ENCODE measurements at regions not wholly inside any gene's neighbourhood (a gene's known extent, or its start where the extent isn't known, plus 50 kb on each side); places are given as distances from the start of the nearest gene placed in this dataset.

DNA sequence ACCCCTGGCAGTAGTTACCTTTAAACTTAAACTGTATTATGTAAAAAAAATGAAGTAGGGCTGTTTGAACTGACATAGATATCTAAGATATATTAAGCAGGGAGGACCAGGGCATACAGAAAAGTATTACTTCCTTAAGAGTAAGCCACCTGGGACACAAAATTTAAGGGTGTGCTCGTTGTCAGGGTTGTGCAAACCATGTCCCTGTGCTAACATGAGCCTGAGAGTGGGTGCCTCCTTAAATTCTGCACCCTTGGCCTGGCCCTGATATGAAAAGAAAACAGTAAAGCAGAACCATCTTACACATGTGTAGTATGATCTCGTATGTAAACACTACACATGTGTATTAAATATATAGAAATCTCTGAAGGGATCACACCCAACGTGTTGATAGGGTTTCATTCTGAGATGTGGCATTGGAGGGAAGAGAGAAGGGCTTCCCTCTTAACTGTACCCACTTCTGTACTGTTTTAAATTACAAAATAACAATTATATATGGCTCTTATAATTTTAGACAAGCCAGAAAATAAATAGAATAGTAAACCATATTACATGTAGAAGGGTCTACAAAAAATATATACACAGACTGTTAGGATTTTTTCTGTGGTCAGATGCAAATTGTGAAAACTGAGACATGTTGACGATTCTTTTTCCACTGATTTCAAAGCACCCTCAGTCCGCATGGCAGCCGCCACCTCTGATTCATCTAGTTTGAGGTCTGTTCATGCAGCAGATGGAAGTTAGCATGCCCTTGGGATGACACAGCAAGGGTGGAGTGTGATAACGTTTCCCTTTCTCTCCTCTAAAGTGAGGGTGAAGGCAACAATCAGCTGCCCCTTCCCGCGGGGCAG is 400.8 kb upstream of the PROK2 start:
- DNase-seq (ENCODE audit: low read depth in 2 of 2) = no peak

DNA sequence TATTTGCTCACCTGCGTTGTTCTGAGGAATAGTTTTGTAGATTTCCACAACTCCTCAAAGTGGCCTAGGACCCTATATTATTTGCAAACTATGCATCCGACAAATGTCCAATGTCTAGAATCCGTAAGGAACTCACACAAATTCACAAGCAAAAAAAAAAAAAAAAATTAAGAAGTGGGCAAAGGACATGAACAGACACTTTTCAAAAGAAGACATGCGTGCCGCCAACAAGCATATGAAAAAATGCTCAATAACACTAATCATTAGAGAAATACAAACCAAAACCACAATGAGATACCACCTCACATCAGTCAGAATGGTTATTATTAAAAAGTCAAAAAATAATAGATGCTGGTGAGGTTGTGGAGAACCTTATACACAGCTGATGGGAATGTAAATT is 398.5 kb upstream of the PROK2 start:
- DNase-seq (ENCODE audit: low read depth in 2 of 2) = no peak

DNA sequence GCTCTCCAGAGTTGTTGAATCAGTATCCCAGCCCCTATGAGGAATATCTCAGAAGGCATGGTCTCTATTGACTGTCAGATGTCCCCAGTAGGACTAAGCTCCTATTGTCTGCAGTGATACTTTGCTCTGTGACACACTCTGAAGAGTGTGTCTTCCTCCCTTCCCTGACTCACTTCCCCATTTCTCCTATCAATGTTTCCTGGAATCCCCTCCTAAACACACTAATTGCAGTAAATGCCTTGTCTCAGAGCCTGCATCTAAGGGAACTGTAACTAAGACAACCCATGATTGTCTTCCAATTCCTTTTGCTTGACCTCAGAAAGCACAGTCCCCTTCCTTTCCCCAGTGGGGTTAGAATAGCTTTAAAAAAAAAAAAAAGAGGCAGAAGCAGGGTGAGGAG is 397.3 kb upstream of the PROK2 start:
- DNase-seq (ENCODE audit: low read depth in 2 of 2) = no peak

DNA sequence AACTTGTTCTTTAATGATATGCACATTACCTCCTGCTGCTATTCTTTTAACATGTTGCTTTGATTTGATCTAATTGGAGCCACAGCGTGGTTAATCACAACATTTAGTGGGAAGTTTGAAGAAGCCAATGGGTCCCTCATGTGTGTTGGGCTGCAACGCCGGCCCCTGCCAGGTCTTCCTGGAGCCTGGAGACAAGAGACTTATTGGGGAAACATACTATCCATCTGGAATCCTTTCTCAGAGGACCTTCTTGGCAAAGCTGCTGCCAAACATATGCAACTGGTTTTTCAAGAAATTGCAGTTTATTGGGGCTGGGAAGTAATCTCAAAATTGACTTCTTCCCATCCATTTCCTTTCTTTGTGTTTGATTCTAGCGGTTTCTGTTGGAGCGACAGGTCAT is 396.3 kb upstream of the PROK2 start:
- no peak for DNase-seq (ENCODE audit: low read depth in 2 of 2)

DNA sequence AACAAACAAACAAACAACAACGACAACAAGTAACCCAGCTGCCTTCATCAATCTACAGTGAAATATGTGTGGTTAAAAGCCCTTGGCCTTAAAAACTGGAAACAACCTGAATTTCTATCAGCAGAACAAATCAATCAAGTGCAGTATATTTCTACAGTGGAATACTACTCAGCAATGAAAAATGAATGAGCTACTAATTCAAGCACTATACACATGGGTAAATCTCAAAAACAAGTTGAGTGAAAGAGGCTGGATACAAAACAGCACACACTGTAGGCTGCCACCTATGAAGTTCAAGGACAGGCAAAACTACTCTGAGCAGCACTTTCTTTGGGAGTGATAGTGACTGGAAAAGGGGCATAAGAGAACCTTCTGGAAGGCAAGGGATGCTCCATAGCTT is 395.5 kb upstream of the PROK2 start:
- no peak for DNase-seq (ENCODE audit: low read depth in 2 of 2)

DNA sequence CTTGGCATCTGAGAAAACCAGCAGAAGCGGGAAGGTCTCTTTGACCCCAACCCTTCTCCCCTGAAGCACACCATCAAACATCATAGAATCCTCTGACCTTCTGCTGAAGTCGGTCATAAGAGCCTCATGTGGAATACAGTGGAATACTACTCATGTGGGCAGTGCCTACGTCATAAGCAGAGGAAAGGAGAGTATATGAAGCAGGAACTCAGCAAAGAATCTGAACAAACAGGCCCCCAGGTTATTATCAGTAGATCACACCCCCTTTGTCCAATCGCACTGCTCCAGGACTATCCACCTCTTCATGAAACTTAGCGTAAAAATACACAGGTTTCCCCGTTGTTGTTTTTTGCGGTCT is 394.1 kb upstream of the PROK2 start:
- no peak for DNase-seq (ENCODE audit: low read depth in 2 of 2)

DNA sequence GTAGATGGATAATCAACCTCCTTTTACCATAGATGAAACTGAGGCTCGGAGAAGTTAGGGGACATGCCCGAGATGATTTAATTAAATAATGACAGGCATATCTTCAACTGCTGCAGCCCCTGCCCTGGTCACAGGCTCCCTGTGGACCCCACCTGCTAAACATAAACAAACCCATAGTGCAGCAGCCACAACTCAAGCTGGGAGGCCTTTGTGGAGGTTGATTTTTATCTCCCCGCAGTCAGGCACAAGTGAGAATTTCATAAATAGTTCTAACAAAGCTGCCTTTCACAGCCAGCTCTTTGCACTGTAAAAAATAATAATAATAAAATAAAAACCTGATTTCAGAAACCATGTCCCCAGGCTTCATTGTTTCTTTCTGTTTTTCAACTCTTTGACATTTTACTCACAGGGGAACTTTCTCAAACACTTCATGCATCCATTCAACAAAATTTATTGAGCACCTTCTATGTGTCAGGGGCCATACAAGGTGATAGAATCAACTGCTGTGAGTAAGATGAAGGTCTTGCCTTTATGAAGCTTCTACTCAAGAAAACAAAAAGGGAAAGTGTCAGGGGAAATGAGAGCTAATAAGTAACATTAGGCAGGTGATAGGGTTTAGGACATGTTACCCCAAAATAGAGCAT is 393.6 kb upstream of the PROK2 start:
- DNase-seq (ENCODE audit: low read depth in 2 of 2) = no peak

DNA sequence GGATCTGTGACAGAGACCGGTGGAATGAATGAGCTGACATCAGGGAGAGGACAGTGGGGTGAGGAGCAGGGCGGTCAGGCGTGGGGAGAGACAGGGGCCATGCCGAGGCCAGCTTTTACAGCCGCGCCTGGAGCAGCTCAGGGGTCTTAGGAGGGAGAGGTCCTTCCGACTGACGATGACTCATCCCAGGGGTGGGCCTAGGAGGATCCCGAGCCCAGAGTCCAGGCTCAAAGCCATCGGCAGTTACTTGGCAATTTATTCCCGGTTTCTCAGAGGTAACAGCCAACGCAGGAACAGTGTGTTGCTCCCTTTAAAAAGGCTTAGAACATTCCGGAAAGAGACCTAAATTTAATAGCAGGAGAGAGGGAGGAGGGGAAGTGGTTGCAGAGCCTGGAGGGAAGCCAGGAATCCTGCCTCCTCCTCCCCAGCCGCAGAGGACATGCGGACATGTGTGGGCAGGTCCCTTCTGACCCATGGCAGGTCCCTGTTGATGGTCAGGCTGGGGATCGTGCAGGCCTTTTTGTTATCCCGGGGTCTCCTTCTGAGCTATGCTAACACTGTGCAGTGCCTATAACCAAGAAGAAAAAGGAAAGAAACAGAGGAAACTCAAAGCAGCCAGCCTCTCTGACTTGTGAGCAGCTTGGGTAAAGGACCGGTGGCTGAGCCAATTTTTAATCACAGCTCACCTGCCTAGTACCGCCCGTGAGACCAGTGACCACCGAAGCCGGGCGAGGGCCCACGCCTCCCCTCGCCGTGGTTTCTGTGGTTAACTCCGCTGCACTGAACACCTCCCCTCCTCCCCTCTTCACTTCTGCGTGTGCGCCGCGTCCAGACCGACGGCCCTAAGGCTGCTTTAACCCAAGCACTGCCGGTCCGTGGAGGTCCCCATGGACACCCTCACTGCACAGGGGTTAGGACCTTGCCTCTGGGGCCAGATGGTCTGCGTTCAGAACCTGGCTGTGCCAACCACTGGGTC is 392.4 kb upstream of the PROK2 start:
- no peak for DNase-seq (ENCODE audit: low read depth in 2 of 2)

DNA sequence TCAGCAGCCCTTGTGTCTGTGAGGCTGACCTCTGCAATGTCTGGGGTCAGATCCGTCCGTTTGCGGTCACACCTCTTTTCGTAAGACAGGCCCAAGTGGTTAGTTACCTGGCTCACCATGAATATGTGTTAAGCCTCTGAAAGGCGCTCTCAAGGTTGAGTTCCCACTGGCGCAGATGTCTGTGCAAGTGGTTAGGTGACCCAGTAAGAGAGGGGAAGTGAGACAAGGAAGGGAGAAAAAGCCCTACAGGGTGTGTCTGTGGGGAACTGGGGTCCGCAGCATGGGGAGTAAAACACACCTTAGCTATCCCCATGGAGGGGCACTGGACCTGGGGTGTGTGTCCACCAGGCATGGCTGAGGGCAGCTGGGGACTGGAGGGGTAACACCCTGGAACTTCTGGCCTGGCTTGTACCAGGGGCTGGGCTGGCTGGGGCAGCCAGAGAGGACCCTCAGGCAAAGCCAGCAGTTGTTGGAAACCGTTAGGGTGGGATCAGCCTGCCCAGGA is 391.6 kb upstream of the PROK2 start:
- no peak for DNase-seq (ENCODE audit: low read depth in 2 of 2)

DNA sequence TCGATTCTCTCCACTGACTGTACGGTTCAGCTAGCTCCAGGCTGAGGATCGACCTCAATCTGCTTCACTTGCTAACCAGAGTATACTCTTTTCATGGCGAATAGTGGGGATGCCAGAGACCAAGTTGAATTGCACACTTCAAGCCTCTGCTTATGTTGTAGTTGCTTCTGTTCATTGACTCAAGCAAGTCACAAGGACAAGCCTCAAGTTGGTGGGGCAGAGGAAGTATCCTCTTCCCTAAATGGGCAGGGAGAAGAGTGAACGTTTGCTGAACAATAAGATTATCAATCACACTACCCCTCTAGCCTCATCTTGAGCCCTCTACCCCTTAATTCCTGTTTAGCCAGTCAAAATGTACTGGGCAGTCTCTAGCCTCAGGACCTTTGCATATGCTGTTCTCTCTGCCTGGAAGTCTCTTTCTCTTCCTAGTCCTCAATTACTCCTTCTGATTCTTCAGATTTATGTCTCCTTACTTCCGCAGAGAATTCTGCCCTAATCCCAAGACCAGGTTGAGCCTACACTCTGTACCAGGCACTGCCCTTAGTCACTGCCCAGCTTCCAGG is 390.4 kb upstream of the PROK2 start:
- DNase-seq (ENCODE audit: low read depth in 2 of 2) = no peak

DNA sequence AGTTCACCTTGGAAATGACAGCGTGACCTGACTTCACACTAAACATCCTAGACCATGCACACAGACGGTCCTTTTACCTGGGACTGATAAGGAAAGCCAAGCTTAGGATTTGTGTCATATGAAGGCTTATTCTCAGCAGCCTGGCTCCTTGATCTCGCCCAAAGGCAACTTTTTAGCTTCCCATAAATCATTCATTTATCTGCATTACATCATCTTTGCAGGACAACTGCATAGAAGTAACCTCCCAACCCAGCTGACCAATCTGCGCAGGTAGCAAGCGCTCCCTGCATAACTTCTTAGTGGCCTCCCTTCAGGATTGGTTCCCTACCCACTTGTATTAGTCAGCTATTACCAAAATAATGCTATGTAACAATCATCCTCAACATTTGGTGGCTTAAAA is 389.9 kb upstream of the PROK2 start:
- DNase-seq (ENCODE audit: low read depth in 2 of 2) = no peak

DNA sequence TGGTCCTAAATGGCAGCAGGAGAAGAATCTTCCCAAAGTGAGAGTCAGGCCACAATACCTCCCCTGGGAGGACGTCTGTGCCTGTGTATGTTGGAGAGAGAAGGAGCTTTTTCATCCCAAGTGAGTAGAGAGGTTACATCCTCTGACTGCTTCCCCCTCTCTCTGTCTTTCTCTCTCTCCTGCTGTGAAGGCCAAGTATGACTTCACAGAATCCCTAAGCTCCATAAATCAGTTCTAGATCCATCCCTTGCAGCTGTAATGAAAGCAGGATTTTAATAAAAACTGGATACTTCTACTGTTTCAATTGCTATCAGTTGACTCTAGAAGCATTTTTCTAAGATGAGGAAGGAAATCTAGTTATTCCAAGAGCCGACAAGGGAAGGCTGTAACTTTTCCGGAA is 389.1 kb upstream of the PROK2 start:
- DNase-seq (ENCODE audit: low read depth in 2 of 2) = no peak

DNA sequence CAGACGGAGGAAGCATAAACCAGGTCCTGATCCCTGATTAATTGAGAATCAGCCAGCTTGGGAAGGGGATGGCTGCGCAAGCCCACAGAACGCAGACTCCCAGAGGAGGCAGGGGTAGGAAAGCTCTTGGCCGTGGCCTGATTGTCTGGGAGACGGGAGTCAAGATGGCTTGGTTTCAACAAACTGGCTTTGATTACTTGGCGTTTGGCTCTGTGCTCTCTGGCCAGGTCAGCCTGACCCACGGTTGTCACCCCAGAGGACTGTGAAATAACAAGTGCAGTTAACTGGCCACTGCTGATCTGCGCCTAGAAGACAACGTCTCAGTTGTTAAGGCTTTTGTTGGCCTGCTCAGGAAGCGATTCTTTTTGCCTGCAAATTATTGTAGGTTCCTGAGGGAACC is 387.0 kb upstream of the PROK2 start:
- DNase-seq (ENCODE audit: low read depth in 2 of 2) = no peak

DNA sequence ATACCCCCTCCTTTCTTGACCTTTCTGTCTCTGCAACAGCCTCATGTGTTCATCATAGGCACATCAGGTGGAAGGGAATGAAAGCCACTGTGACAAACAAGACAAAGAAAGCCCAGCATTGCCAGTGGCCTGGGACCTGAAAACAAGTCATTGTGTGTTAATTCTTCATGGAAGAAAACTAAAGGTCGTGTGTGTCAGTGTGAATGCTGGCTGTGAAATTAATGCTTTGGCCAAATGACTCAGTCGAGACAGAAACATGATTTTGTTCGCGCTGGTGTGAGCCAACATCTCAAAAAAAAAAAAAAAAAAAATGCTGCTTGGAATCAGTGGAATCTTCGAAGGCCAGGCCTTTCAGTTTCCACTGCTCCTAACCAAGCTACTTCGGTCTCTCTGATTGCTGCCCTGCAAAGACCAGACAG is 386.5 kb upstream of the PROK2 start:
- DNase-seq (ENCODE audit: low read depth in 2 of 2) = no peak

DNA sequence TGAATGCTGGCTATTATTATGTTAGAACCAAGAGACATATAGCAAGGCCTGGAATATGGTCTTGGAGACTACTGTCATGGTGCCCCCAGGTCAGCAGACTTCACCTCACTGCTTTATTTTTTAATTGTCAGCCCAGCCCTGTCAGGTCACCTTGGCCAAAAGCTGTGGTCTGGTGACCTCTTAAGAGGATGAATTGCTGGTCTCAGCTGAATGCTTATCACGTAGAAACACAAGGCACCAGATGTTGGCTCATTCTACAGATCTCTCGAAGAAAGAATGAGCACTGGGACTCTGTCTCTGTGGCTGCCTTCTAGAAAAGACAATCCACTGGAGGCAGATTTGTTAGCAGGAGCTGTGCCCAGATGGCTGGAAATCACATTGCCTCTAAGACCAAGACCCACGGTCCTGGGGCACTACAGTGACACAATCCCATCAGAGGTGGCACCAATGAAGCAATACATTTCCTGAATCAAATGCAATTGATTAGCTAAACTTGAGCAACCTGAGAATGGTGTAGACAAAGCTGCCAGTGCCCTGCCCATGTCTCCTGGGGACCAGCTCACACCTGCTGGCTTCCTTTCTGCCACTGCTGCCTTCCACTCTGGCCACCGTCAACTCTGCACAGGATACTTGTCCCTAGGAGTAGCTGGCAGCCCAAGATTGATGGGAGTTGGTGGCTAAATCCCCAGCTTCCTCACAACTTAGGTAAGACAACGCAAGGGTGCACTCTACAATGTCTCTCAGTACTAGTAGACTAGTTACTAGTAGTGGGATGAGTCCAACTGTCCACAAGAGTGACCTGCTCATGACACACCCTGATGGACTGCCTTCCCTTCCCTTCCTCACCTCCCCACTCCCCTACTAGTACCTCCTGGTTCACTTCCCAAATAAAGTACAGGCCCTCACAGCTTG is 384.9 kb upstream of the PROK2 start:
- no peak for DNase-seq (ENCODE audit: low read depth in 2 of 2)

DNA sequence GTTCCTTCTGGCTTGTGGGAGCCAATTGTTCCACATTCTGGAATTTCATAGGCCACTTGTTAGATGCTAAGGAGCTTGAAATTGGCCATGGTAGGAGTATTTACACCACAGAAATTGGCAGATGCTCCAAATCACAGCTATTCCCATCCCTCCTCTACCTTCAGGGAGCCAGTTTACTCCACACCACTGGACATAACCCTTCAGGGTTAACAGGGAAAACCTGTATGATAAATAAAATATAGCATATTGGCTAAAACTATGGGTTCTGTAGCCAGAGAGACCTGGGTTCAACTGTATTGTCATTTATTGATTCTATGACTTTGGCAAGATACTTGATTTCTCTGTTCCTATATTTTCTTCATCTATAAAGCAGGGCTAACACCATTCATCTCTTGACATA is 384.2 kb upstream of the PROK2 start:
- no peak for DNase-seq (ENCODE audit: low read depth in 2 of 2)

DNA sequence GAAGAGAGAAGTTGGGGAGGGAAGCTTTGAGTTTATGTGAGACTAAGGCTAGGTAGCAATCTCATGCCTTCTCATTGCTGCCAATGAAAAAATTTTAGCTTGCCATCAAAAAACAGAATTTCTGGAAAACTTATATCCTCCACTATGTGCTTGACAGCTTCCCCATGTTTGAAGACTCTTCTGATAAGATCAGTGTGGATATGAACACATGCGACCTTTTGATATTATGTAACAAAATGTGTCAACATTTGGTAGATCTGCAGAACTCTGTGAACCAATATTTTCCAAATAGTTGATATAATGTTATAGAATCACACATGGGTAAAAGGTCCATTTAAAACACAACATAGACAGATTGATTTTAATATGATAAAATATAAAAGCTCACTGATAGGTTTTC is 380.9 kb upstream of the PROK2 start:
- no peak for DNase-seq (ENCODE audit: low read depth in 2 of 2)

DNA sequence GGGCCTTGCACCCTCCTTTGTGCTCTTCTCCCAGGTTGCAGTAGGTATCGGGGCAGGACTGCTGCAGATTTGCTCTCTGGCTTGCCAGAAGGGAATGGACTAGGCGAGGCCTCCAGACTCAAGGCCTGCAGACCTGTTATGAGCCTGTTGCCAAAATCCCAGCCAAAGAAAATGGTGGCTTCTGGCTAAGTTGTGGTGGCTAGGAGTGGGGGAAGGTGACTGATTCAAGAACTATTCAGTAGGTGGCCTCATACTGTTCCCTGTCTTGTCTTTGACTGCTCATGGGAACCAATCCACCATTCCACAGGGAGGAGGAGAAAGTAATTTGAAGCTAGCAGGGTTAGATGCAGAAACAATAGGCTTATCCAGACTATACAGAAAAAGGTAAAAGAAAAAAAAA is 380.4 kb upstream of the PROK2 start:
- no peak for DNase-seq (ENCODE audit: low read depth in 2 of 2)

DNA sequence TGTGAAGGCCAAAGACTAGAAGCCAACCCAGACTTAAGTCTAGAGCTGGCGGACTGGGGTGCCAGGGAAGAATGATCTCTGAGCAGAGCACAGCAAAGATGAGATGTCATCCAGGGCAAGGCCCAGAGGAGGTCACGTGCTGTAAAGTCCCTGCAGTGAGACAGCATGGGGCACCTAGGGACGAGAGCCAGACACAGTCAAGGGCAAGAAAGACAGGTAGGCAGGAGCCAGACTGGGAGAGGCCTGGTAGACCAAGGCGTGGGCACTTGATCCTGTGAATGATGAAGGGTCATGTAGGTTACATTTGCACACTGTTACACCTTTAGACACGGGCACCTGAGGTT is 379.7 kb upstream of the PROK2 start:
- no peak for DNase-seq (ENCODE audit: low read depth in 2 of 2)

DNA sequence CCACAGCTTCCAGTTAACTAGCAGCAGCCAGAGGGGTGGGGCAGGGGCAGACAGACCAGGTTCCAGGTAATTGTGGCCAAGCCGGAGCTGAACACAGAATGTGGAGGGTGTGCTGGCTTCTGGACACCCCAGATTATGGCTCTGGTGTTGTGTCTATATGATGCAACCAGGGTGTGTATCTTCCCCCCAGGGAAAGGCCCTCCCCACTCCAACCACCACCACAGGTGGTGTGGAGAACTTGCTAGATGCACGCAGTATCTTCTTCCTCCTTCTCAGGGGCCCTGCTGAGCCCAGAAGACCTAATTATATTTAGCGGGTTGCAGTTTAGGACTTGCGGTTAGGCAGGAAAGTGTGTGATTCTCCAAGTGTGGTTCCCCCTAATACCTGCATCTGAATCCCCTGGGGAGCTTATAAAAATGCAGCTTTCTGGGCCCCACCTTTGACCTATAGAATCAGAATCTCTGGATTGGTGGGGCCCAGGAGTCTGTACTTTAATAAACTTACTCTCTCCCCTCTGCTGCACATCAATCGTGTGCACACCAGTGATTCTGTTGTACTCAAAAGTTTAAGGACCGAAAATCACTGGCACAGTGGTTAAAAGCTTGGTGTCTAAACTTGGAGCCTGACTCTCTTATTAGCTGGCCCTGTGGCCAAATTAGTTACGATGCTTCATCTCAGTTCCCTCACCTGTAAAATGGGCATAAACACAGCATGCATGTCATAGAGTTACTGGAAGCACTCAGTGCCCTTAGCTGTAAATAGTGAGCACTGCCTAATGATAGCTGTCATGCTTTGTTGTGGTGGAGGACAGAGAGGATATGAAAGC is 379.1 kb upstream of the PROK2 start:
- DNase-seq (ENCODE audit: low read depth in 2 of 2) = no peak

Data from stimulated activated CD8-positive, alpha-beta memory T cell treated with anti-CD3 and anti-CD28 coated beads, Interleukin-7, amount 100 ng/mL, for 4 hours (primary cell).